ENCODE measurements at regions not wholly inside any gene's neighbourhood (a gene's known extent, or its start where the extent isn't known, plus 50 kb on each side); places are given as distances from the start of the nearest gene placed in this dataset.

GRCh38 chr22:48378673-48379072 is 1449.0 kb downstream of the BRD1 start:
- no peaks in the 10 kb centered on the region for H3K9me3 Mint-ChIP-seq
- H3K4me3 Mint-ChIP-seq, result no peak overlapping the region
- H3K36me3 Mint-ChIP-seq (ENCODE audit: low read depth), result no peaks in the 10 kb centered on the region
- no peaks in the 10 kb centered on the region for H3K4me1 Mint-ChIP-seq
- TF ChIP-seq CTCF (IDR thresholded peaks at IDR 0.05; ENCODE audit: unreplicated experiment in 3 of 3), result no peak
- peaks cover 40% of the 10 kb centered on the region for H3K27me3 Mint-ChIP-seq (ENCODE audit: low read depth)
- H3K27ac Mint-ChIP-seq, result no peak overlapping the region

GRCh38 chr22:48376936-48377712 is 1450.5 kb downstream of the BRD1 start:
- TF ChIP-seq CTCF (IDR thresholded peaks at IDR 0.05; ENCODE audit: unreplicated experiment in 3 of 3), result no peak
- Mint-ChIP-seq H3K4me3 (no peak overlapping the region), H3K36me3 (ENCODE audit: low read depth) (no peaks in the 10 kb centered on the region), H3K27ac (no peak overlapping the region), H3K9me3 (no peaks in the 10 kb centered on the region), H3K27me3 (ENCODE audit: low read depth) (peaks cover 48% of the 10 kb centered on the region), H3K4me1 (no peaks in the 10 kb centered on the region)

GRCh38 chr22:48376428-48376827 is 1451.2 kb downstream of the BRD1 start:
- no peaks in the 10 kb centered on the region for H3K36me3 Mint-ChIP-seq (ENCODE audit: low read depth)
- no peak overlapping the region for H3K27ac Mint-ChIP-seq
- peaks cover 50% of the 10 kb centered on the region for H3K27me3 Mint-ChIP-seq (ENCODE audit: low read depth)
- peaks cover 2% of the 10 kb centered on the region for H3K4me1 Mint-ChIP-seq
- TF ChIP-seq CTCF (IDR thresholded peaks at IDR 0.05; ENCODE audit: unreplicated experiment in 3 of 3), result no peak
- no peaks in the 10 kb centered on the region for H3K9me3 Mint-ChIP-seq
- H3K4me3 Mint-ChIP-seq, result no peak overlapping the region

- Mint-ChIP-seq H3K4me1 (peaks cover 18% of the 10 kb centered on the region), H3K27ac (no peak overlapping the region), H3K27me3 (ENCODE audit: low read depth) (peaks cover 48% of the 10 kb centered on the region), H3K36me3 (ENCODE audit: low read depth) (no peaks in the 10 kb centered on the region), H3K9me3 (no peaks in the 10 kb centered on the region), H3K4me3 (no peak overlapping the region)
- TF ChIP-seq CTCF (IDR thresholded peaks at IDR 0.05; ENCODE audit: unreplicated experiment in 3 of 3), result no peak
These were observed 1454.0 kb downstream of the BRD1 start for GRCh38 chr22:48373626-48374173.

- Mint-ChIP-seq H3K9me3 (no peaks in the 10 kb centered on the region), H3K27ac (no peak overlapping the region), H3K4me1 (peaks cover 25% of the 10 kb centered on the region), H3K4me3 (no peak overlapping the region), H3K36me3 (ENCODE audit: low read depth) (no peaks in the 10 kb centered on the region), H3K27me3 (ENCODE audit: low read depth) (peaks cover 41% of the 10 kb centered on the region)
- no peak for TF ChIP-seq CTCF (IDR thresholded peaks at IDR 0.05; ENCODE audit: unreplicated experiment in 3 of 3)
These were observed 1455.3 kb downstream of the BRD1 start for GRCh38 chr22:48372390-48372789.

- Mint-ChIP-seq H3K9me3 (no peaks in the 10 kb centered on the region), H3K4me3 (peak overlapping the region in 1 of 3 experiments; percentile 27), H3K4me1 (peaks cover 25% of the 10 kb centered on the region), H3K36me3 (ENCODE audit: low read depth) (no peaks in the 10 kb centered on the region), H3K27ac (no peak overlapping the region), H3K27me3 (ENCODE audit: low read depth) (peaks cover 31% of the 10 kb centered on the region)
- TF ChIP-seq CTCF (IDR thresholded peaks at IDR 0.05; ENCODE audit: unreplicated experiment in 3 of 3), result no peak
These were observed 1456.3 kb downstream of the BRD1 start for GRCh38 chr22:48371391-48371790.

Data from nephron (organoid).